Caco-2 (cell line): ENCODE measurements at regions not wholly inside any gene's neighbourhood (a gene's known extent, or its start where the extent isn't known, plus 50 kb on each side); places are given as distances from the start of the nearest gene placed in this dataset.

Source experiments
- BruUV-seq: library from RNA; stranded (reverse); fragments of 400-500 nt; replicated peaks from 2 replicates; lab custom pipeline; 2021; lab: Mats Ljungman, UMichigan
- CTCF ChIA-PET: fragments of 300-600 bp; sonication (Branson Sonifier 250); formaldehyde crosslinking; loops from one replicate; lab custom pipeline; 2022; ENCODE audit warnings: antibody characterized with exemption; lab: Charles Lee
- POLR2A ChIA-PET: fragments of 300-600 bp; sonication (Branson Sonifier 250); formaldehyde crosslinking; loops from one replicate; lab custom pipeline; 2022; ENCODE audit warnings: antibody characterized with exemption; lab: Charles Lee
- DNase-seq, 2 experiments: peaks; one replicate each; pipeline versions ENCODE4 v3.0.0 to v3.0.0-alpha.2; 2020 to 2022
- H3K27me3 ChIP-seq: replicated peaks from 2 replicates; pipeline ENCODE4 v1.6.0; 2011; ENCODE audit warnings: low read length; ENCODE audit not compliant: control insufficient read depth, insufficient read depth
- H3K36me3 ChIP-seq: 2 replicates; pipeline ENCODE4 v1.5.1; 2011; ENCODE audit warnings: low read length; ENCODE audit not compliant: control insufficient read depth, insufficient read depth
- H3K4me1 ChIP-seq: fragments of 250-450 bp; sonication (Bioruptor Pico); 2 replicates; pipeline ENCODE4 v1.5.1; 2020; ENCODE audit warnings: mild to moderate bottlenecking
- H3K4me3 ChIP-seq: 2 replicates; pipeline ENCODE4 v1.5.1; 2011; ENCODE audit warnings: low read depth, mild to moderate bottlenecking, control low read depth, low read length
- H3K9me3 ChIP-seq: fragments of 250-450 bp; sonication (Bioruptor Pico); 2 replicates; pipeline ENCODE4 v1.5.1; 2020; ENCODE audit warnings: mild to moderate bottlenecking, moderate library complexity
- H3K27ac Mint-ChIP-seq: one replicate; pipeline ENCODE4 v1.8.0; 2022; ENCODE audit warnings: mixed read lengths; ENCODE audit not compliant: unreplicated experiment
- H3K27me3 Mint-ChIP-seq: one replicate; pipeline ENCODE4 v1.8.0; 2022; ENCODE audit warnings: mixed read lengths; ENCODE audit not compliant: insufficient read depth, unreplicated experiment
- H3K36me3 Mint-ChIP-seq: one replicate; pipeline ENCODE4 v1.8.0; 2022; ENCODE audit warnings: mild to moderate bottlenecking, mixed read lengths; ENCODE audit not compliant: insufficient read depth, unreplicated experiment
- H3K4me1 Mint-ChIP-seq: one replicate; pipeline ENCODE4 v1.8.0; 2022; ENCODE audit warnings: low read depth, mixed read lengths; ENCODE audit not compliant: unreplicated experiment
- H3K4me3 Mint-ChIP-seq: one replicate; pipeline ENCODE4 v1.8.0; 2022; ENCODE audit warnings: mild to moderate bottlenecking, moderate library complexity, mixed read lengths; ENCODE audit not compliant: unreplicated experiment
- H3K9me3 Mint-ChIP-seq: one replicate; pipeline ENCODE4 v1.8.0; 2022; ENCODE audit warnings: mixed read lengths; ENCODE audit not compliant: unreplicated experiment
- intact Hi-C: fragments of 100-400 bp; cut with micrococcal nuclease; formaldehyde crosslinking; loops from one replicate; pipeline ENCODE4 v1.10.0; 2022; ENCODE audit not compliant: unreplicated experiment
- TF ChIP-seq, protein P1 (sequence below), 2 experiments: fragments of 200-600 bp in 1 of 2; IDR thresholded peaks; 1 replicate in 1 of 2; 2 replicates in 1 of 2; pipeline versions ENCODE4 v1.5.1 to v1.8.0; 2011 to 2022; ENCODE audit warnings: antibody characterized with exemption in 1 of 2, control low read depth in 1 of 2, inconsistent platforms in 1 of 2, low read depth in 1 of 2, low read length in 1 of 2, mild to moderate bottlenecking in 1 of 2, moderate library complexity in 1 of 2; ENCODE audit not compliant: insufficient read depth in 1 of 2, severe bottlenecking in 1 of 2, unreplicated experiment in 1 of 2

DNA sequence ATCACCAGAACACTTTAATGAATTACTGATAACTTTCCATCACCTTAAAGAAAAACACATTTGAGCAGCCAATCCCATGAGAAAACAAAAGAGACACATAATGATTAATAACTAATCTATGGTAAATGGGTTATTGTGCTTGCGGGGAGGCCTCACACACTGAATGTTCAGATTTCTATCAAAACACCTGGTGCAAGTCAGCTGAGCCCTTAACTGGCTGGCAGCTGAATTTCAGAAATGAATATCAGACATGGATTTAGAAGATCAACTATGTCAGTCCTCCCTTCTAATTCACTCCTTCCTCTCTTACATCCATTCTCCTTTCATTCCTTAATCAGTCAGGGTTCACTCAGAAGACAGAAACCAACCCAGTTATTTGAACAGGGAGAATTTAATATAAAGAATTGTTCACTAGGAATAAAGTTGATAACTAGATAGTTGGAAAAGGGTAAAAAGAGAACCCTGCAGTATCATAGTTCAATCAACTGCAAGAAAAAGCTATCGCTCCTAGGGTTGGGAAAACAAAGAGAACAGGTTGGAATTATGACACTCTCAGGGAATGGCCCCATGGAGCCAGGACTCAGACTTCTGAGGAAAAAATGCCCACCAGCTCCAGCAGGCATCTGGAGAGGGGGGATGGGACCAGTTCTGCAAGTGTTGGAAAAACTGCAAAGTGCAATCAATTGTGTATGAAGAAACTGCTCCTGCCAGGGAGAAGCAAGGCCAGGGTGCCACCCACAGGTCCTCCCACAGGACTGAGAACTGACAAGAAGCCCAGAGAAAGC, 577.1 kb upstream of the CDH5 start:
- H3K9me3 Mint-ChIP-seq: no peaks in the 10 kb centered on the region

DNA sequence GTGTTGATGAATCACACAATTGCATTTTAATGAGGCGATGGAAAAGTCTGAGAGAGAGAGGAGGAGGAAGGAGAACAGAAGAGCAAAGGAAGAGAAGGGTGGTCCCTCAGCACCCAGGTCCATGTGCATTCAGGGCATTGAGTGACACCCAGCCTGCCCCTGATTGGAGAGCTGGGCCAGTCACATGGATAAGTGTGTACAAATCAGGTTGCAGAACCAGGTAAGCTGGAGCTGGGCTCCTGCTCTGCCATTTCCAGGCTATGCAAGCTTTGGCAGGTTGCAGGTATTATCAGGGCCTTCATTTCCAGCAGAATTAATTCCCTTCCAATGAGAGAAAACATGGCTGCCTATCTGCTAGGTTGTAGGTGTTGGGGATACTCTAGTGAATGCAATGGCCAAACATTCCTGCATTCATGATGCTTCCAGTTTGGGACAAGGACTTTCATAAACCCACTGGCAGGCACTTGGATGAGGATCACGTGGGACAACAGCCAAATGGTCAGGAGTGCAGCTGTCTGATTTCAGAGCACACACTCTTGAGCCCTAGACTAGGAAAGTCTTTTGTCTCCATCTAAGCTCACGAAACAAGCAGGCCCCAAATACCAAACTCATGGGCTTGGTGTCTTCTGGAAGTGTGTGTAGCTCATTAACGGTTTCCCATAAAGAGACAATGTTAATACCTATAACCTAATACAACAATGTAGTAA, 577.9 kb upstream of the CDH5 start:
- intact Hi-C loops: no loop called here
- H3K27me3 ChIP-seq: no peaks in the 10 kb centered on the region
- CTCF ChIA-PET: no interaction called here

More for the DNA sequence above, 577.1 kb upstream of the CDH5 start:
- BruUV-seq: no TSS peak
- H3K4me1 ChIP-seq: no peaks in the 10 kb centered on the region
- ChIA-PET CTCF (no interaction called here), POLR2A (no interaction called here)
- no peaks in the 10 kb centered on the region for H3K27me3 ChIP-seq
- Mint-ChIP-seq H3K4me3 (no peak overlapping the region), H3K36me3 (no peaks in the 10 kb centered on the region), H3K27me3 (peaks cover 9% of the 10 kb centered on the region), H3K4me1 (no peaks in the 10 kb centered on the region), H3K27ac (no peak overlapping the region)
- intact Hi-C loops: no loop called here
- TF ChIP-seq, protein P1, sequence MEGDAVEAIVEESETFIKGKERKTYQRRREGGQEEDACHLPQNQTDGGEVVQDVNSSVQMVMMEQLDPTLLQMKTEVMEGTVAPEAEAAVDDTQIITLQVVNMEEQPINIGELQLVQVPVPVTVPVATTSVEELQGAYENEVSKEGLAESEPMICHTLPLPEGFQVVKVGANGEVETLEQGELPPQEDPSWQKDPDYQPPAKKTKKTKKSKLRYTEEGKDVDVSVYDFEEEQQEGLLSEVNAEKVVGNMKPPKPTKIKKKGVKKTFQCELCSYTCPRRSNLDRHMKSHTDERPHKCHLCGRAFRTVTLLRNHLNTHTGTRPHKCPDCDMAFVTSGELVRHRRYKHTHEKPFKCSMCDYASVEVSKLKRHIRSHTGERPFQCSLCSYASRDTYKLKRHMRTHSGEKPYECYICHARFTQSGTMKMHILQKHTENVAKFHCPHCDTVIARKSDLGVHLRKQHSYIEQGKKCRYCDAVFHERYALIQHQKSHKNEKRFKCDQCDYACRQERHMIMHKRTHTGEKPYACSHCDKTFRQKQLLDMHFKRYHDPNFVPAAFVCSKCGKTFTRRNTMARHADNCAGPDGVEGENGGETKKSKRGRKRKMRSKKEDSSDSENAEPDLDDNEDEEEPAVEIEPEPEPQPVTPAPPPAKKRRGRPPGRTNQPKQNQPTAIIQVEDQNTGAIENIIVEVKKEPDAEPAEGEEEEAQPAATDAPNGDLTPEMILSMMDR (IDR thresholded peaks at IDR 0.05; ENCODE audit: insufficient read depth in 1 of 2, low read depth in 1 of 2, low read length in 1 of 2, severe bottlenecking in 1 of 2, unreplicated experiment in 1 of 2): no peak
- H3K9me3 ChIP-seq: no peaks in the 10 kb centered on the region
- H3K36me3 ChIP-seq: no peaks in the 10 kb centered on the region
- DNase-seq: no peak
- no peak overlapping the region for H3K4me3 ChIP-seq

DNA sequence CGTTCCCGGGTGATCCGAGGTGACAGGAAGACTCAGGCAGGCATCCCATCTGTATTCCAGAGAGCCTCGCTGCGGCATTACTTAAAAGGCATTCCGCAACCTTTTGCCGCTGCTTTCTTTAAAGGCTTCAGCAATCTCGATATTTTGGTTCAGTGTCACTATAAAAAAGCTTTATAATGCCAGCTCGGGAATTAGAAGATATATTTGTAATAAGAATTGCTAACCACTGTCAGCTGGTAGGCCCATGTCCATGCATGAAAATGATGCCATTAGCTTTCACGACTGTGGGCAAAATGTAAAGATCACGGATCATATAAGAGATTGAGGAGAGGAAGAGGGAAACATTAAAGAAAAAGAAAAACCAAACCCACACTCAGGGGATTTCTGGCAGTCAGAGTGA, 578.6 kb upstream of the CDH5 start:
- Mint-ChIP-seq H3K4me3 (no peak overlapping the region), H3K4me1 (no peaks in the 10 kb centered on the region), H3K27me3 (peaks cover 9% of the 10 kb centered on the region), H3K27ac (no peak overlapping the region), H3K36me3 (no peaks in the 10 kb centered on the region), H3K9me3 (no peaks in the 10 kb centered on the region)
- no peaks in the 10 kb centered on the region for H3K36me3 ChIP-seq
- ChIA-PET CTCF (no interaction called here), POLR2A (no interaction called here)
- BruUV-seq: no TSS peak
- DNase-seq: no peak
- peaks cover 8% of the 10 kb centered on the region; the same call in 1 of the 2 replicates for H3K9me3 ChIP-seq
- H3K4me3 ChIP-seq: no peak overlapping the region
- TF ChIP-seq, protein P1 (IDR thresholded peaks at IDR 0.05; ENCODE audit: insufficient read depth in 1 of 2, low read depth in 1 of 2, low read length in 1 of 2, severe bottlenecking in 1 of 2, unreplicated experiment in 1 of 2): no peak
- no peaks in the 10 kb centered on the region for H3K4me1 ChIP-seq
- H3K27me3 ChIP-seq: no peaks in the 10 kb centered on the region
- intact Hi-C loops: no loop called here

More for the DNA sequence above, 577.9 kb upstream of the CDH5 start:
- Mint-ChIP-seq H3K9me3 (no peaks in the 10 kb centered on the region), H3K4me3 (no peak overlapping the region), H3K27me3 (peaks cover 9% of the 10 kb centered on the region), H3K4me1 (no peaks in the 10 kb centered on the region), H3K36me3 (no peaks in the 10 kb centered on the region), H3K27ac (no peak overlapping the region)
- TF ChIP-seq, protein P1 (IDR thresholded peaks at IDR 0.05; ENCODE audit: insufficient read depth in 1 of 2, low read depth in 1 of 2, low read length in 1 of 2, severe bottlenecking in 1 of 2, unreplicated experiment in 1 of 2): no peak
- no peaks in the 10 kb centered on the region for H3K36me3 ChIP-seq
- POLR2A ChIA-PET: no interaction called here
- no TSS peak for BruUV-seq
- DNase-seq: no peak
- H3K4me3 ChIP-seq: no peak overlapping the region
- 0 out of 2 replicates have a peak, but pooled peaks cover 4% of the 10 kb centered on the region for H3K9me3 ChIP-seq
- H3K4me1 ChIP-seq: no peaks in the 10 kb centered on the region
